Bronchial epithelial cell (primary cell): ENCODE measurements at regions not wholly inside any gene's neighbourhood (a gene's known extent, or its start where the extent isn't known, plus 50 kb on each side); places are given as distances from the start of the nearest gene placed in this dataset.
"Not testable (repeated sequence)": the region's sequence is repeated elsewhere in the genome, so short reads cannot be mapped to it uniquely, and the experiment has no call there.

Experiments
- DNase-seq: peaks from one replicate; pipeline ENCODE4 v3.0.0-alpha.2; 2010; ENCODE audit warnings: low read depth
- FAIRE-seq: peaks from 2 replicates; lab custom pipeline; 2011; peaks lifted over from hg19 to GRCh38; lab: Jason Lieb, UNC
- H3K27me3 ChIP-seq: 2 replicates; pipeline ENCODE4 v1.5.1; 2011; ENCODE audit warnings: low read length; ENCODE audit not compliant: control insufficient read depth, insufficient read depth
- H3K36me3 ChIP-seq: 2 replicates; pipeline ENCODE4 v1.5.1; 2011; ENCODE audit warnings: low read length; ENCODE audit not compliant: control insufficient read depth, insufficient read depth
- H3K4me3 ChIP-seq: 2 replicates; pipeline ENCODE4 v1.5.1; 2011; ENCODE audit warnings: mild to moderate bottlenecking, low read depth, low read length, control low read depth
- TF ChIP-seq, protein P1 (sequence below): IDR thresholded peaks from 2 replicates; pipeline ENCODE4 v1.5.1; 2011; ENCODE audit warnings: mild to moderate bottlenecking, moderate library complexity, low read length, control low read depth, inconsistent platforms; ENCODE audit not compliant: insufficient read depth, severe bottlenecking

DNA sequence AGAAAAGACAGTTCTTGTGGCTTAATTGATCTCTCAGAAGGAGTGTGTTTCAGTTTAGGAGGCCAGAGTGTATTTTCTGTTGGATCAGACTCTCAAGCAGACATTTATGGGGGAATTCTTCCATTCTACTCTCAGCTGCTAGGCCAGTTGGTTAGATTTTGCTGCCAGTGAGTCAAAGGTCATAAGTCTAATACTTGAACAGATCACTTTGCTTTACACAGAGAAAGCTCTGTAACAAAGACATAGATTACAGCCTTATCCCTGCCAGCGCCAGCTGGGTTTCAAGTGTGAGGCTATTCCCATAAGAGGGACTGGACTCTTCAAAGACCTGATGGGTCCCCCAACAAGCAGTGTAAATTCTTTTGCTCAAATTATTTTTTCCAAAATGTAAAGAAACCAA, 145.6 kb upstream of the SEMA3C start:
- Histone ChIP-seq H3K36me3 (no peaks in the 10 kb centered on the region), H3K27me3 (no peaks in the 10 kb centered on the region), H3K4me3 (no peak overlapping the region)
- TF ChIP-seq, protein P1, sequence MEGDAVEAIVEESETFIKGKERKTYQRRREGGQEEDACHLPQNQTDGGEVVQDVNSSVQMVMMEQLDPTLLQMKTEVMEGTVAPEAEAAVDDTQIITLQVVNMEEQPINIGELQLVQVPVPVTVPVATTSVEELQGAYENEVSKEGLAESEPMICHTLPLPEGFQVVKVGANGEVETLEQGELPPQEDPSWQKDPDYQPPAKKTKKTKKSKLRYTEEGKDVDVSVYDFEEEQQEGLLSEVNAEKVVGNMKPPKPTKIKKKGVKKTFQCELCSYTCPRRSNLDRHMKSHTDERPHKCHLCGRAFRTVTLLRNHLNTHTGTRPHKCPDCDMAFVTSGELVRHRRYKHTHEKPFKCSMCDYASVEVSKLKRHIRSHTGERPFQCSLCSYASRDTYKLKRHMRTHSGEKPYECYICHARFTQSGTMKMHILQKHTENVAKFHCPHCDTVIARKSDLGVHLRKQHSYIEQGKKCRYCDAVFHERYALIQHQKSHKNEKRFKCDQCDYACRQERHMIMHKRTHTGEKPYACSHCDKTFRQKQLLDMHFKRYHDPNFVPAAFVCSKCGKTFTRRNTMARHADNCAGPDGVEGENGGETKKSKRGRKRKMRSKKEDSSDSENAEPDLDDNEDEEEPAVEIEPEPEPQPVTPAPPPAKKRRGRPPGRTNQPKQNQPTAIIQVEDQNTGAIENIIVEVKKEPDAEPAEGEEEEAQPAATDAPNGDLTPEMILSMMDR, result no peak
- FAIRE-seq (no peak), DNase-seq (no peak)

- DNase-seq, result no peak
- H3K4me3 ChIP-seq, result no peak overlapping the region
- TF ChIP-seq, protein P1, result no peak
- no peaks in the 10 kb centered on the region for H3K27me3 ChIP-seq
- no peak for FAIRE-seq
- H3K36me3 ChIP-seq, result no peaks in the 10 kb centered on the region
Observed at GRCh38 chr7:81062755-81063154, 143.9 kb upstream of the SEMA3C start.

GRCh38 chr7:81057469-81057868, 138.6 kb upstream of the SEMA3C start:
- not testable (repeated sequence) for H3K36me3 ChIP-seq, H3K4me3 ChIP-seq, DNase-seq, FAIRE-seq, H3K27me3 ChIP-seq

- FAIRE-seq (no peak), DNase-seq (peak; percentile 67)
Observed at GRCh38 chr7:81053623-81054022, 134.8 kb upstream of the SEMA3C start.

GRCh38 chr7:81051811-81052413, 133.1 kb upstream of the SEMA3C start:
- DNase-seq (no peak), FAIRE-seq (no peak)
- no peaks in the 10 kb centered on the region for H3K27me3 ChIP-seq
- TF ChIP-seq, protein P1, result no peak
- no peaks in the 10 kb centered on the region for H3K36me3 ChIP-seq
- no peak overlapping the region for H3K4me3 ChIP-seq

More at GRCh38 chr7:81053623-81054022, 134.8 kb upstream of the SEMA3C start:
- no peaks in the 10 kb centered on the region for H3K36me3 ChIP-seq
- TF ChIP-seq, protein P1, result no peak
- H3K27me3 ChIP-seq, result no peaks in the 10 kb centered on the region
- H3K4me3 ChIP-seq, result no peak overlapping the region

DNA sequence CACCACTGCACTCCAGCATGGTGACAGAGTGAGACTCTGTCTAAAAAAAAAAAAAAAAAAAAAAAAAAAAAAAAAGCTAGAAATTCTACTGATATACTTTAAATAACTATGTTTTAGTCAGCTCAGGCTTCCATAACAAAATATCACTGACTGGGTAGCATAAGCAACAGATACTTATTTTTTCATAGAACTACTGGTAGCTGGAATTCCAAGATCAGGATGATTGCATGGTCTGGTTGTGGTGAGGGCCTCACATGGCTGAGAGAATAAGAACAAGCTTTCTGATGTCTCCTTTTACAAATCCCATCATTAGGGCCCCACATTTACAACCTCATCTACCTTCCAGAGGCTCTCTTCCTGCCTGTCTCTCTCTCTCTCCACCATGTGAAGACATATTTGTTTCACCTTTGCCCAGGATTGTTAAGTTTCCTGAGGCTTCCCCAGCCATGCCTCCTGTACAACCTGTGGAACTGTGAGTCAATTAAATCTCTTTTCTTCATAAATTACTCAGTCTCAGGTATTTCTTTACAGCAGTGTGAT, 126.7 kb upstream of the SEMA3C start:
- H3K4me3 ChIP-seq, result no peak overlapping the region
- TF ChIP-seq, protein P1, result no peak
- H3K36me3 ChIP-seq, result no peaks in the 10 kb centered on the region
- no peaks in the 10 kb centered on the region for H3K27me3 ChIP-seq
- DNase-seq (no peak), FAIRE-seq (no peak)

GRCh38 chr7:81042646-81043045, 123.8 kb upstream of the SEMA3C start:
- H3K4me3 ChIP-seq, DNase-seq, H3K27me3 ChIP-seq, FAIRE-seq, H3K36me3 ChIP-seq: not testable (repeated sequence)
